WTC11 (cell line): ENCODE measurements at regions not wholly inside any gene's neighbourhood (a gene's known extent, or its start where the extent isn't known, plus 50 kb on each side); places are given as distances from the start of the nearest gene placed in this dataset.

Experiments
- CREB1 ChIP-seq: sonication (generic); formaldehyde crosslinking; IDR thresholded peaks from 2 replicates; pipeline ENCODE4 v1.8.0; 2023; ENCODE audit warnings: mild to moderate bottlenecking, missing genetic modification reagents
- CTCF ChIP-seq: fragments of 200-600 bp; IDR thresholded peaks from 2 replicates; pipeline ENCODE4 v1.8.0; 2022; ENCODE audit warnings: antibody characterized with exemption
- E2F1 ChIP-seq: sonication (generic); formaldehyde crosslinking; IDR thresholded peaks from 2 replicates; pipeline ENCODE4 v1.8.0; 2022; ENCODE audit warnings: mild to moderate bottlenecking, missing genetic modification reagents
- GABPB1 ChIP-seq: sonication (generic); formaldehyde crosslinking; IDR thresholded peaks from 2 replicates; pipeline ENCODE4 v1.8.1; 2023; ENCODE audit warnings: mild to moderate bottlenecking, missing genetic modification reagents
- MAX ChIP-seq: sonication (generic); formaldehyde crosslinking; IDR thresholded peaks from 2 replicates; pipeline ENCODE4 v1.8.0; 2022; ENCODE audit warnings: mild to moderate bottlenecking, missing genetic modification reagents
- MYBL2 ChIP-seq: sonication (generic); formaldehyde crosslinking; IDR thresholded peaks from 2 replicates; pipeline ENCODE4 v1.8.1; 2023; ENCODE audit warnings: mild to moderate bottlenecking, moderate library complexity, missing genetic modification reagents
- NR2C2 ChIP-seq: sonication (generic); formaldehyde crosslinking; IDR thresholded peaks from 2 replicates; pipeline ENCODE4 v1.8.0; 2022; ENCODE audit warnings: mild to moderate bottlenecking, missing genetic modification reagents
- RELA ChIP-seq: sonication (generic); formaldehyde crosslinking; IDR thresholded peaks from 2 replicates; pipeline ENCODE4 v1.8.1; 2022; ENCODE audit warnings: missing genetic modification reagents, mild to moderate bottlenecking, borderline replicate concordance
- STAT6 ChIP-seq: sonication (generic); formaldehyde crosslinking; conservative IDR thresholded peaks from 2 replicates; pipeline ENCODE4 v1.8.1; 2023; ENCODE audit warnings: mild to moderate bottlenecking, low read depth, missing genetic modification reagents, moderate library complexity
- TP53 ChIP-seq: sonication (generic); formaldehyde crosslinking; IDR thresholded peaks from 2 replicates; pipeline ENCODE4 v1.8.1; 2023; ENCODE audit warnings: mild to moderate bottlenecking, missing genetic modification reagents
- ZBTB21 ChIP-seq: sonication (generic); formaldehyde crosslinking; IDR thresholded peaks from 2 replicates; pipeline ENCODE4 v1.8.1; 2023; ENCODE audit warnings: mild to moderate bottlenecking, missing genetic modification reagents, borderline replicate concordance
- ZNF121 ChIP-seq: sonication (generic); formaldehyde crosslinking; IDR thresholded peaks from 2 replicates; pipeline ENCODE4 v1.8.0; 2023; ENCODE audit warnings: missing genetic modification reagents
- ZNF138 ChIP-seq: sonication (generic); formaldehyde crosslinking; conservative IDR thresholded peaks from 2 replicates; pipeline ENCODE4 v1.8.1; 2022; ENCODE audit warnings: mild to moderate bottlenecking, moderate library complexity, missing genetic modification reagents

- TF ChIP-seq TP53 (CRISPR knock-in tag) (no peak), CTCF (no peak), MYBL2 (CRISPR knock-in tag) (no peak), GABPB1 (CRISPR knock-in tag) (no peak), RELA (no peak), ZBTB21 (CRISPR knock-in tag) (no peak), CREB1 (CRISPR knock-in tag) (no peak), MAX (no peak), NR2C2 (CRISPR knock-in tag) (no peak), ZNF138 (no peak), STAT6 (no peak), E2F1 (CRISPR knock-in tag) (no peak), ZNF121 (CRISPR knock-in tag) (no peak)
These were observed 198.5 kb upstream of the EYA4 start for GRCh38 chr6:133042550-133043120.
